OCI-LY7 (cell line): ENCODE measurements at regions not wholly inside any gene's neighbourhood (a gene's known extent, or its start where the extent isn't known, plus 50 kb on each side); places are given as distances from the start of the nearest gene placed in this dataset.

Experiments used
- BruUV-seq: library from RNA; stranded (reverse); fragments of 400-500 nt; replicated peaks from 2 replicates; lab custom pipeline; 2021; lab: Mats Ljungman, UMichigan
- CTCF ChIA-PET: fragments of 300-600 bp; sonication (Branson Sonifier 250); formaldehyde crosslinking; loops from one replicate; lab custom pipeline; 2022; ENCODE audit warnings: antibody characterized with exemption; ENCODE audit not compliant: unreplicated experiment; lab: Charles Lee
- POLR2A ChIA-PET: fragments of 300-600 bp; sonication (Branson Sonifier 250); formaldehyde crosslinking; loops from one replicate; lab custom pipeline; 2022; ENCODE audit warnings: antibody characterized with exemption; lab: Charles Lee
- DNase-seq: peaks from one replicate; pipeline ENCODE4 v3.0.0-alpha.2; 2015; ENCODE audit warnings: low spot score
- H2AFZ ChIP-seq: fragments of 200-600 bp; sonication (generic), shearing (Covaris generic); 2 replicates; pipeline ENCODE4 v1.6.1; 2014; ENCODE audit warnings: mild to moderate bottlenecking, antibody characterized with exemption, low read length, moderate library complexity
- H3K27ac ChIP-seq: fragments of 200-600 bp; sonication (generic); 2 replicates; pipeline ENCODE4 v1.5.1; 2014; ENCODE audit warnings: mixed run types, low read depth, mild to moderate bottlenecking, moderate library complexity, low read length, inconsistent platforms; ENCODE audit not compliant: poor library complexity, severe bottlenecking
- H3K36me3 ChIP-seq: fragments of 200-600 bp; sonication (generic); 2 replicates; pipeline ENCODE4 v1.6.1; 2014; ENCODE audit warnings: mild to moderate bottlenecking, antibody characterized with exemption, low read length, moderate library complexity, mixed read lengths; ENCODE audit not compliant: insufficient read depth
- H3K4me1 ChIP-seq: fragments of 200-600 bp; sonication (generic); 2 replicates; pipeline ENCODE4 v1.5.1; 2014; ENCODE audit warnings: mild to moderate bottlenecking, low read length; ENCODE audit not compliant: insufficient read depth, poor library complexity, severe bottlenecking
- H3K4me2 ChIP-seq: fragments of 200-600 bp; sonication (generic); 2 replicates; pipeline ENCODE4 v1.6.1; 2014; ENCODE audit warnings: mild to moderate bottlenecking, low read length
- H3K4me3 ChIP-seq: fragments of 200-600 bp; sonication (generic); 2 replicates; pipeline ENCODE4 v1.5.1; 2014; ENCODE audit warnings: mild to moderate bottlenecking, low read depth, low read length; ENCODE audit not compliant: poor library complexity, severe bottlenecking
- H3K79me2 ChIP-seq: fragments of 200-600 bp; sonication (generic); 2 replicates; pipeline ENCODE4 v1.6.1; 2016; ENCODE audit warnings: low read depth, mild to moderate bottlenecking, low read length, moderate library complexity, mixed read lengths; ENCODE audit not compliant: insufficient read depth
- H3K9me2 ChIP-seq: fragments of 200-600 bp; sonication (generic); 2 replicates; pipeline ENCODE4 v1.6.1; 2016; ENCODE audit warnings: mild to moderate bottlenecking, low read length, mixed read lengths; ENCODE audit not compliant: insufficient read depth
- H3K9me3 ChIP-seq: fragments of 200-600 bp; sonication (generic); 2 replicates; pipeline ENCODE4 v1.6.1; 2014; ENCODE audit warnings: mild to moderate bottlenecking, mixed run types, low read length, mixed read lengths
- H4K20me1 ChIP-seq: fragments of 200-600 bp; sonication (generic); 2 replicates; pipeline ENCODE4 v1.6.1; 2014; ENCODE audit warnings: mild to moderate bottlenecking, antibody characterized with exemption, low read length, moderate library complexity, mixed read lengths; ENCODE audit not compliant: insufficient read depth
- CTCF ChIP-seq: fragments of 200-600 bp; sonication (generic); conservative IDR thresholded peaks from 2 replicates; pipeline ENCODE4 v1.5.1; 2014; ENCODE audit warnings: mild to moderate bottlenecking, antibody characterized with exemption, low read length, moderate library complexity, mixed read lengths
- EZH2phosphoT487 ChIP-seq: fragments of 200-600 bp; sonication (generic); IDR thresholded peaks from 2 replicates; pipeline ENCODE4 v1.6.1; 2018; ENCODE audit warnings: low read depth, borderline replicate concordance, mild to moderate bottlenecking, mixed run types, antibody characterized with exemption, low read length, moderate library complexity, mixed read lengths
- intact Hi-C: fragments of 100-400 bp; cut with micrococcal nuclease; formaldehyde crosslinking; loops from one replicate; pipeline ENCODE4 v1.10.0; 2022; ENCODE audit not compliant: unreplicated experiment

GRCh38 chr2:118772487-118773200, 74.8 kb downstream of the EN1 start:
- TF ChIP-seq EZH2phosphoT487, result no peak
- no peak for TF ChIP-seq CTCF
- CTCF ChIA-PET, result no interaction called here
- BruUV-seq, result no TSS peak

GRCh38 chr2:118769707-118770400, 77.6 kb downstream of the EN1 start:
- Histone ChIP-seq H3K79me2 (no peaks in the 10 kb centered on the region), H3K9me3 (no peaks in the 10 kb centered on the region), H3K4me2 (no peak overlapping the region), H3K4me1 (no peaks in the 10 kb centered on the region), H2AFZ (no peak overlapping the region), H4K20me1 (no peaks in the 10 kb centered on the region), H3K9me2 (no peaks in the 10 kb centered on the region), H3K36me3 (no peaks in the 10 kb centered on the region), H3K27ac (no peak overlapping the region), H3K4me3 (no peak overlapping the region)
- no TSS peak for BruUV-seq
- DNase-seq, result no peak
- intact Hi-C loops, result no loop called here
- CTCF ChIA-PET, result no interaction called here
- POLR2A ChIA-PET, result no interaction called here
- TF ChIP-seq CTCF, result no peak
- TF ChIP-seq EZH2phosphoT487, result no peak

More at GRCh38 chr2:118772487-118773200, 74.8 kb downstream of the EN1 start:
- H2AFZ ChIP-seq, result no peak overlapping the region
- no peaks in the 10 kb centered on the region for H3K9me3 ChIP-seq
- DNase-seq, result no peak
- H3K27ac ChIP-seq, result no peak overlapping the region
- no peaks in the 10 kb centered on the region for H4K20me1 ChIP-seq
- no peaks in the 10 kb centered on the region for H3K36me3 ChIP-seq
- no peaks in the 10 kb centered on the region for H3K4me1 ChIP-seq
- no peaks in the 10 kb centered on the region for H3K9me2 ChIP-seq
- POLR2A ChIA-PET, result no interaction called here
- H3K4me3 ChIP-seq, result no peak overlapping the region
- H3K79me2 ChIP-seq, result no peaks in the 10 kb centered on the region
- intact Hi-C loops, result no loop called here
- no peak overlapping the region for H3K4me2 ChIP-seq

- ChIA-PET POLR2A (no interaction called here), CTCF (no interaction called here)
- H4K20me1 ChIP-seq, result no peaks in the 10 kb centered on the region
Observed at GRCh38 chr2:118766871-118767270, 80.6 kb downstream of the EN1 start.

More at GRCh38 chr2:118766871-118767270, 80.6 kb downstream of the EN1 start:
- Histone ChIP-seq H3K36me3 (no peaks in the 10 kb centered on the region), H3K4me2 (no peak overlapping the region), H3K9me2 (no peaks in the 10 kb centered on the region), H3K9me3 (no peaks in the 10 kb centered on the region), H3K4me1 (no peaks in the 10 kb centered on the region), H3K79me2 (no peaks in the 10 kb centered on the region), H3K4me3 (no peak overlapping the region), H3K27ac (no peak overlapping the region), H2AFZ (no peak overlapping the region)
- intact Hi-C loops, result no loop called here
- DNase-seq, result no peak
- BruUV-seq, result no TSS peak
- TF ChIP-seq EZH2phosphoT487, result no peak
- no peak for TF ChIP-seq CTCF
